Activated naive CD4-positive, alpha-beta T cell treated with anti-CD3 and anti-CD28 coated beads, Interleukin-2, amount 50 U/mL, for 16 hours (primary cell): ENCODE measurements at regions not wholly inside any gene's neighbourhood (a gene's known extent, or its start where the extent isn't known, plus 50 kb on each side); places are given as distances from the start of the nearest gene placed in this dataset.

Experiments used
- DNase-seq: peaks from one replicate; pipeline ENCODE4 v3.0.0-alpha.2; 2020

DNA sequence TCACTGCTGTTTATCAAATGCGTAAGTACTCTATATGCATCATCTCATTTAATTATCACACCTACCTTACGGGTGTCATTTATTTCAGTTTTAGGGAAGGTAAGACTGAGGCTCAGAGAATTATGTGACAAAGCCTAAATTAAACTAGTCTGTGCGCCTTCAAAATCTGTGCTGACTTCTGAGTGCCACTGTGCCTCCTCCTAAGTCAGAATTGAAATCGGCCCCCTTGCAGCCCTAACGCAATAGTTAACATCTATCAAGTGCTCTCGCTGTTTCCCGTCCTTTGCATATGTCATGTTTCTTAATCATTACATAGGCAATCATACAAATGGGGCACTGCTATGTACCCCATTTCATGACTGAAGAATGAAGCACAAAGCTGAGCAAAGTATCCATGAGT is 79.0 kb upstream of the PDE10A start:
- no peak for DNase-seq

DNA sequence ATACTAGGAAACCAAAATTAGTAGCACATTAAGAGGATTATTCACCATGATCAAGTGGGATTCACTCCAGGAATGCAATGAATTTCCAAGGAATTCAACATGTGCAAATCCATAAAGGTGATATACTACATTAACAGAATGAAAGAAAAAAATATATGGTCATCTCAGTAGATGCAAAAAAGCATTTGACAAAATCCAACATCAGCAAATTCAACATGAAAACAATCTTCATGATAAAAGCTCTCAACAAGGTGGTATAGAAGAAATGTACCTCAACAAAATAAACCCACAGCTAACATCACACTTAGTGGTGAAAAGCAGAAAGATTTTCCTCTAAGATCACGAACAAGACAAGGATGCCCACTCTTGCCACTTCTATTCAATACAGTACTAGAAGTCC is 74.4 kb upstream of the PDE10A start:
- no peak for DNase-seq

DNA sequence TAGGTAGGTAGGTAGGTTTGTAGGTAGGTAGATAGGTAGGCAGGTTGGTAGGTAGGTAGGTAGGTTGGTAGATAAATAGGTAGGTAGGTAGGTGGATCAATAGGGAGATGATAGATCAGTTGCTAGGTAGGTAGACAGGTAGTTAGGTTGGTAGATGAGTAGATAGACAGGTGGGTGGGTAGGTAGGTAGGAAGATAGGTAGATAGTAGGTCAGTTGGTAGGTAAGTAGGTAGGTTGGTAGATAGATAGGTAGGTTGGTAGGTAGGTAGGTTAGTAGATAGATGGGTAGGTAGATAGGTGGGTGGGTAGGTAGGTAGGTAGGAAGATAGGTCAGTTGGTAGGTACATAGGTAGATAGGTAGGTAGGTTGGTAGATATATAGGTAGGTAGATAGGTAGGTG is 72.0 kb upstream of the PDE10A start:
- no peak for DNase-seq

DNA sequence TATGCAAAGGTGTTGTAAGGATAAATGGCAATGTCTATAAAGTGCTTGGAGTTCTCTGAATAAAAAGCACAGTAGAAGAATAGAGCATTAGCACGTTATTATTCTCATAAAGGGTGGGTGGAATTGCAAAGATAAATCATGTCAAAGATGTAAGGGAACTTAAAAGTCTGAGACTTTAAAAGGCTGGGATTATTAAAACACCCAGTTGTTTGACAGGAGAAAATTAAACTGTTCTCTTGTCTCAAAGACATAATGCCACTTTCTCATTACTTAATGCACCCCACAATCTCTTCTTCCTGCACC is 70.4 kb upstream of the PDE10A start:
- no peak for DNase-seq

GRCh38 chr6:165732696-165733488 is 69.9 kb upstream of the PDE10A start:
- DNase-seq: no peak

GRCh38 chr6:165729307-165729936 is 66.4 kb upstream of the PDE10A start:
- no peak for DNase-seq

GRCh38 chr6:165728216-165728615 is 65.2 kb upstream of the PDE10A start:
- DNase-seq: no peak

- no peak for DNase-seq
These were observed 63.9 kb upstream of the PDE10A start for GRCh38 chr6:165726965-165727381.

- DNase-seq: no peak
These were observed 63.3 kb upstream of the PDE10A start for GRCh38 chr6:165726290-165726875.

DNA sequence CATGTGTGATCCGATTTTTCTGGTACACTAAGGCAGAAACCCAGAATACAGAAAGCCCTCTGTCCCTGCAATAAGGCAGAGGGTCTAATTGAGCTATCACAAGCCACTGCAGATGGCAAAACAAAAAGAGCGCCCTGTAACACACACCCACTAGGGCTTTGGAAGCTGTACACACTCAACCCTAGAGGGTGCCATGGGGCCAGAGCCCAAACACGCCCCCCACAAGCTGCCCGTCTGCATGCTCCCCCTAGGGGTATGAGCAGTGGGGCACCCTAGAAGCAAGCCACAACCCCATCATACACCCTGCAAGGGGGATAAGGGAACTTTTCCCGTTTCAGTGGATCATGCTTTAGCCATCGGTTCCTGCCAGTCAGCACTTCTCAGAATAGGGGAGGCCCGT is 62.2 kb upstream of the PDE10A start:
- no peak for DNase-seq

GRCh38 chr6:165723326-165723725 is 60.3 kb upstream of the PDE10A start:
- DNase-seq: no peak

- no peak for DNase-seq
These were observed 59.0 kb upstream of the PDE10A start for GRCh38 chr6:165722022-165722421.

DNA sequence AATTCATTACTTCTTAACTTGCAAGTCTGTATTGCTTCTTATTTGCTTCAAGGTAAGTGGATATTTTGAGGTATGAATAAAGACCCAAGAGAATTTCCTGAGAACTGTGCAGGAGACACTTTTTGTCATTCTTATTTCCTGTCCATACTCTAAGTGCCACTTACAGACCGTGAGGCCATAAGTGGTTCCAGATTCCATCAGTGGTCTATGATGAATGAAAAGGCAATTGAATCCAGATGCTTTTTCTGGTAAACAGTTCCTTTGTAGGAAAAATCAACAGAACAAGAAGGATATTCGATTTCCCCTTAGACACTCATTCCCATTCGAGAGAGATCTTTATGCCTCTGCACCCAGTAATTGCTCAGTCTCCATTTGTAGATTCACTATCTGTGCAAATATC is 58.3 kb upstream of the PDE10A start:
- no peak for DNase-seq

DNA sequence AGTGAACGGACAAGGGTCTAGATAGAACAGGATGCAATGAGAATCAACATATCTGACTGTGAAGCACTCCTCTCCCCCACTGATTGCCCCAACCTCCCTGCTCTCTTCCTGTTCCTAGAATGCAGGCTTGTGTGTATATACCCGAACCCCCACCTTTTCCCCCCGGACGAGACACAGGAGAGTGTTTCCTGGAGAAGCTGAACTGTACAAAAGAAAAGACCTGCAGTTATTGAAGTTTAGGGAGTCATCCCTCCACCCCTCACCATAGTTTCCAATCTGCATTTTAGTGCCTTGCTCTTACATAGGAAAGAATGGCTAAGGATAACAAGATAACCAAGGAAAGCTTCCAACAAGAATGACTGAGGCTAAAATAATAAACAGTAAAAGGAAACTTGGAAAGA is 55.5 kb upstream of the PDE10A start:
- DNase-seq: no peak

- no peak for DNase-seq
These were observed 54.9 kb upstream of the PDE10A start for GRCh38 chr6:165717732-165718465.

- no peak for DNase-seq
These were observed 53.8 kb upstream of the PDE10A start for GRCh38 chr6:165716886-165717285.

- no peak for DNase-seq
These were observed 52.4 kb upstream of the PDE10A start for GRCh38 chr6:165715428-165715827.

- DNase-seq: no peak
These were observed 51.9 kb upstream of the PDE10A start for GRCh38 chr6:165714907-165715306.

GRCh38 chr6:165713845-165714466 is 50.9 kb upstream of the PDE10A start:
- DNase-seq: no peak
